Tibial nerve (tissue), 4 donors: ENCODE measurements at regions not wholly inside any gene's neighbourhood (a gene's known extent, or its start where the extent isn't known, plus 50 kb on each side); places are given as distances from the start of the nearest gene placed in this dataset.

Experiments
- EP300 ChIP-seq, 2 donors: sonication (generic); formaldehyde crosslinking; IDR thresholded peaks; one replicate each; pipeline ENCODE4 v1.6.1; 2017; ENCODE audit warnings: antibody characterized with exemption in 2 of 2, mild to moderate bottlenecking in 1 of 2
- POLR2A ChIP-seq, 2 donors: fragments of 450-650 bp; IDR thresholded peaks; one replicate each; pipeline ENCODE4 v1.6.1; 2017; ENCODE audit warnings: antibody characterized with exemption in 2 of 2, mild to moderate bottlenecking in 2 of 2, moderate library complexity in 2 of 2
- TF ChIP-seq, protein P1 (sequence below), 5 experiments: fragments of 200-600 bp in 3 of 5; fragments of 450-650 bp in 2 of 5; sonication (generic) in 3 of 5; IDR thresholded peaks; one replicate each; pipeline ENCODE4 v1.5.1; 2016 to 2019; ENCODE audit warnings: antibody characterized with exemption in 5 of 5, mild to moderate bottlenecking in 3 of 5, moderate library complexity in 2 of 5

DNA sequence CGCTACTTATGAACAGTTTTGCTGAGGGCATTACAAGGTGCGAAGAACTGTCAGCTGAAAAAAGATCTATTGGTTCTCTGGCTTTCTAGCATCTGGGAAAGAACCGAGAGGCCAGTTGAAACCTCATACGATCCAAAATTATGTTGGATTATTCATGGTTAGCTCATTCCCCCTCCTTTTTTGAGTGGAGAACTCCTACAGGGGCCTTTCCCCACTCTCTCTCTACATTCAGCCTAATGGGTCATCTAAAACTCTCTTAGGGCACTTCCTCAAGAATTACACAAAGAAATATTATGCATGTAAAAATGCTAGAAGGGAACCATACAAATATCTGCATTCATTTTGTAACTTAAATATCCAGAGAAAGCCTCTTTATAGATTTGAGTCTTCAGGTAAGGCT, 358.2 kb downstream of the ADGRL2 start:
- TF ChIP-seq, protein P1, sequence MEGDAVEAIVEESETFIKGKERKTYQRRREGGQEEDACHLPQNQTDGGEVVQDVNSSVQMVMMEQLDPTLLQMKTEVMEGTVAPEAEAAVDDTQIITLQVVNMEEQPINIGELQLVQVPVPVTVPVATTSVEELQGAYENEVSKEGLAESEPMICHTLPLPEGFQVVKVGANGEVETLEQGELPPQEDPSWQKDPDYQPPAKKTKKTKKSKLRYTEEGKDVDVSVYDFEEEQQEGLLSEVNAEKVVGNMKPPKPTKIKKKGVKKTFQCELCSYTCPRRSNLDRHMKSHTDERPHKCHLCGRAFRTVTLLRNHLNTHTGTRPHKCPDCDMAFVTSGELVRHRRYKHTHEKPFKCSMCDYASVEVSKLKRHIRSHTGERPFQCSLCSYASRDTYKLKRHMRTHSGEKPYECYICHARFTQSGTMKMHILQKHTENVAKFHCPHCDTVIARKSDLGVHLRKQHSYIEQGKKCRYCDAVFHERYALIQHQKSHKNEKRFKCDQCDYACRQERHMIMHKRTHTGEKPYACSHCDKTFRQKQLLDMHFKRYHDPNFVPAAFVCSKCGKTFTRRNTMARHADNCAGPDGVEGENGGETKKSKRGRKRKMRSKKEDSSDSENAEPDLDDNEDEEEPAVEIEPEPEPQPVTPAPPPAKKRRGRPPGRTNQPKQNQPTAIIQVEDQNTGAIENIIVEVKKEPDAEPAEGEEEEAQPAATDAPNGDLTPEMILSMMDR (IDR thresholded peaks at IDR 0.05), result no peak
- no peak for TF ChIP-seq POLR2A (IDR thresholded peaks at IDR 0.05)
- TF ChIP-seq EP300 (IDR thresholded peaks at IDR 0.05), result no peak
